ENCODE measurements at regions not wholly inside any gene's neighbourhood (a gene's known extent, or its start where the extent isn't known, plus 50 kb on each side); places are given as distances from the start of the nearest gene placed in this dataset.
"Not testable (repeated sequence)": the region's sequence is repeated elsewhere in the genome, so short reads cannot be mapped to it uniquely, and the experiment has no call there.

- H3K4me3 ChIP-seq, result no peak overlapping the region
- H3K9me3 ChIP-seq, result no peaks in the 10 kb centered on the region
- H3K4me1 ChIP-seq, result no peaks in the 10 kb centered on the region
- DNase-seq (no peak), ATAC-seq (no peak)
- no peak overlapping the region for H3K27ac ChIP-seq
- in situ Hi-C loops (cut with MboI; ENCODE audit: low sequenced_read_pairs in 4 of 4), result no loop called here
- peaks cover 0 to 5% (median 4%) of the 10 kb centered on the region in 3 donors for H3K27me3 ChIP-seq
- H3K36me3 ChIP-seq, result no peaks in the 10 kb centered on the region
- intact Hi-C loops (cut with DNase I; ENCODE audit: low total_unique reads), result no loop called here
- TF ChIP-seq CTCF (IDR thresholded peaks at IDR 0.05 in 4 of 5, conservative IDR thresholded peaks at IDR 0.05 in 1 of 5) (no peak), POLR2A (IDR thresholded peaks at IDR 0.05) (no peak)
Observed at GRCh38 chr1:30161953-30162352, 561.4 kb downstream of the MATN1 start.

- in situ Hi-C loops (cut with MboI; ENCODE audit: low sequenced_read_pairs in 4 of 4) (no loop called here), intact Hi-C loops (cut with DNase I; ENCODE audit: low total_unique reads) (no loop called here)
- no peaks in the 10 kb centered on the region for H3K9me3 ChIP-seq
- DNase-seq (no peak), ATAC-seq (no peak)
- no peak overlapping the region for H3K27ac ChIP-seq
- H3K36me3 ChIP-seq, result no peaks in the 10 kb centered on the region
- H3K4me1 ChIP-seq, result no peaks in the 10 kb centered on the region
- peaks cover 0 to 5% (median 4%) of the 10 kb centered on the region in 3 donors for H3K27me3 ChIP-seq
- TF ChIP-seq POLR2A (IDR thresholded peaks at IDR 0.05), result no peak
- no peak for TF ChIP-seq CTCF (IDR thresholded peaks at IDR 0.05 in 4 of 5, conservative IDR thresholded peaks at IDR 0.05 in 1 of 5)
- no peak overlapping the region for H3K4me3 ChIP-seq
Observed at GRCh38 chr1:30160999-30161689, 562.2 kb downstream of the MATN1 start.

GRCh38 chr1:30159015-30159414 is 564.4 kb downstream of the MATN1 start:
- TF ChIP-seq POLR2A (IDR thresholded peaks at IDR 0.05), result no peak
- no peak for TF ChIP-seq CTCF (IDR thresholded peaks at IDR 0.05 in 4 of 5, conservative IDR thresholded peaks at IDR 0.05 in 1 of 5)
- H3K4me3 ChIP-seq, result no peak overlapping the region
- intact Hi-C loops (cut with DNase I; ENCODE audit: low total_unique reads), result no loop called here
- DNase-seq (no peak), ATAC-seq (no peak)
- no peak overlapping the region for H3K27ac ChIP-seq
- H3K4me1 ChIP-seq, result no peaks in the 10 kb centered on the region
- H3K27me3 ChIP-seq, result peaks cover 0 to 5% (median 4%) of the 10 kb centered on the region in 3 donors
- H3K36me3 ChIP-seq, result no peaks in the 10 kb centered on the region
- in situ Hi-C loops (cut with MboI; ENCODE audit: low sequenced_read_pairs in 4 of 4), result no loop called here
- no peaks in the 10 kb centered on the region for H3K9me3 ChIP-seq

GRCh38 chr1:30155698-30156097 is 567.7 kb downstream of the MATN1 start:
- H3K36me3 ChIP-seq; DNase-seq; intact Hi-C loops (cut with DNase I; ENCODE audit: low total_unique reads); H3K4me1 ChIP-seq; H3K27me3 ChIP-seq; in situ Hi-C loops (cut with MboI; ENCODE audit: low sequenced_read_pairs in 4 of 4); H3K4me3 ChIP-seq; H3K27ac ChIP-seq; ATAC-seq; H3K9me3 ChIP-seq: not testable (repeated sequence)

GRCh38 chr1:30155253-30155652 is 568.1 kb downstream of the MATN1 start:
- H3K4me3 ChIP-seq; in situ Hi-C loops (cut with MboI; ENCODE audit: low sequenced_read_pairs in 4 of 4); H3K9me3 ChIP-seq; H3K27me3 ChIP-seq; intact Hi-C loops (cut with DNase I; ENCODE audit: low total_unique reads); ATAC-seq; H3K4me1 ChIP-seq; H3K36me3 ChIP-seq; H3K27ac ChIP-seq; DNase-seq: not testable (repeated sequence)

Data from gastrocnemius medialis (tissue), 4 donors.